Neural crest cell (in vitro differentiated cells): ENCODE measurements at regions not wholly inside any gene's neighbourhood (a gene's known extent, or its start where the extent isn't known, plus 50 kb on each side); places are given as distances from the start of the nearest gene placed in this dataset.

Experiments used
- DNase-seq: peaks from one replicate; pipeline ENCODE4 v3.0.0; 2021; ENCODE audit warnings: low read depth, mixed read lengths, low spot score
- H3K27ac Mint-ChIP-seq: one replicate; pipeline ENCODE4 v1.8.0; 2021; ENCODE audit warnings: mild to moderate bottlenecking, mixed read lengths; ENCODE audit not compliant: unreplicated experiment
- H3K27me3 Mint-ChIP-seq: 2 replicates; pipeline ENCODE4 v1.8.0; 2021; ENCODE audit warnings: low read depth, mild to moderate bottlenecking, mixed read lengths
- H3K36me3 Mint-ChIP-seq: 2 replicates; pipeline ENCODE4 v1.8.0; 2021; ENCODE audit warnings: low read depth, mild to moderate bottlenecking, mixed read lengths
- H3K4me1 Mint-ChIP-seq: 2 replicates; pipeline ENCODE4 v1.8.0; 2021; ENCODE audit warnings: mixed read lengths
- H3K4me3 Mint-ChIP-seq: one replicate; pipeline ENCODE4 v1.8.0; 2021; ENCODE audit warnings: mild to moderate bottlenecking, mixed read lengths
- H3K9me3 Mint-ChIP-seq: 2 replicates; pipeline ENCODE4 v1.8.0; 2021; ENCODE audit warnings: mixed read lengths
- TF ChIP-seq, protein P1 (sequence below): fragments of 200-600 bp; sonication (generic); conservative IDR thresholded peaks from 2 replicates; pipeline ENCODE4 v1.5.0; 2021; ENCODE audit warnings: antibody characterized with exemption, mild to moderate bottlenecking

DNA sequence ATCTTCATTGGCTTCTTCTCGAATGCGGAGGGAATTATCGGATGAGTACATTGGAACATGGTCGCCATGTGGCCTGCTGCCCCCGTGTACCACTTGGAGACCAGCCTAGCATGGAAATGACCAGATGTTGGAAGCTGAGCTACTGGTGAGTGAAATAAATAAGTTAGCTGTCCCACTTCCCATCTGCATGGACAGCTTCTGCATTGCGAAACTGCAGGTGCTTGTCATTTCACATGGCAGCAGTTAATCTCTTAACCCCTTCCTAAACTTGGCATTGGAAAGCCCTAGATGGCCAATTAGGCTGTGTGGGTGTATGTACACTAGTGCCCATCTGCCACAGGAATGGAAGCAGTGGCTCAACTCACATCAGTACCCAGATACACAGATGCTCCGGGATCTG is 246.6 kb upstream of the IL12B start:
- no peaks in the 10 kb centered on the region for H3K9me3 Mint-ChIP-seq
- no peak overlapping the region for H3K4me3 Mint-ChIP-seq
- H3K27ac Mint-ChIP-seq, result no peak overlapping the region
- DNase-seq, result no peak
- H3K27me3 Mint-ChIP-seq, result no peaks in the 10 kb centered on the region
- no peaks in the 10 kb centered on the region for H3K36me3 Mint-ChIP-seq
- H3K4me1 Mint-ChIP-seq, result peaks cover 5% of the 10 kb centered on the region
- TF ChIP-seq, protein P1, sequence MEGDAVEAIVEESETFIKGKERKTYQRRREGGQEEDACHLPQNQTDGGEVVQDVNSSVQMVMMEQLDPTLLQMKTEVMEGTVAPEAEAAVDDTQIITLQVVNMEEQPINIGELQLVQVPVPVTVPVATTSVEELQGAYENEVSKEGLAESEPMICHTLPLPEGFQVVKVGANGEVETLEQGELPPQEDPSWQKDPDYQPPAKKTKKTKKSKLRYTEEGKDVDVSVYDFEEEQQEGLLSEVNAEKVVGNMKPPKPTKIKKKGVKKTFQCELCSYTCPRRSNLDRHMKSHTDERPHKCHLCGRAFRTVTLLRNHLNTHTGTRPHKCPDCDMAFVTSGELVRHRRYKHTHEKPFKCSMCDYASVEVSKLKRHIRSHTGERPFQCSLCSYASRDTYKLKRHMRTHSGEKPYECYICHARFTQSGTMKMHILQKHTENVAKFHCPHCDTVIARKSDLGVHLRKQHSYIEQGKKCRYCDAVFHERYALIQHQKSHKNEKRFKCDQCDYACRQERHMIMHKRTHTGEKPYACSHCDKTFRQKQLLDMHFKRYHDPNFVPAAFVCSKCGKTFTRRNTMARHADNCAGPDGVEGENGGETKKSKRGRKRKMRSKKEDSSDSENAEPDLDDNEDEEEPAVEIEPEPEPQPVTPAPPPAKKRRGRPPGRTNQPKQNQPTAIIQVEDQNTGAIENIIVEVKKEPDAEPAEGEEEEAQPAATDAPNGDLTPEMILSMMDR, result no peak

DNA sequence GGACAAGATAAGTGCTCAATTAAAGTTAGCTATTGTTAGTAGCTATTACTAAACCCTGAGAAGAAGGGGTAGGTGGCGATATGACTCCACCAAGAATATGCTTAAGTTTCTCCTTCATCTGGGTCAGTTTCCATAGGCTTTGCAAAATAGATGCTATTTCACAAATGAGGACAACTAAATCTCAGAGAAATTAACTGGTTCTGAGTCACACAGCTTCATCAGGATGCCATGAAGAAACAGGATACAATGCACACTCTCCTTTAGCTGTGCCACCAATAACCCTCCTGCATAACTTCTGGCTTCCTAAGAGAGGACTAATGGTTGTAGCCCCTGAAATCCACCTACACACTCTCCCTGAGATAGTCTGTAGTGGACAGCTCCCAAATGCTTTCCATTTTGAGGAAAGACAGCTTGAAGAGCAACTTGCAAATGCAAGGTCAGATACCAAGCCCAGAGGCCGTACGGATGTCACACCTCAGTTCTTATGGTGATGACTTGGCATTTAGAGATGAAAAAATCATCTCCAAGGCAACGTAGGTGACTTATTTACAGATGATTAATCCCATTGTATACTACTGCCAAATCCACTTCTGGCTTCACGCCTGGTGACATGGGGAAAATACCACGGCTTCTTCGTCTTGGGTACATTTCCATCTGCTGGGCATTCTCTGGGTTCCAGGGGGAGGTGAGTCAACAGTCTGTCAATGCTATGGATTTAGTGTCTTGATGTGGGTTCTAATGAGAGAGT is 251.4 kb upstream of the IL12B start:
- TF ChIP-seq, protein P1, result no peak
- Mint-ChIP-seq H3K9me3 (no peaks in the 10 kb centered on the region), H3K27me3 (no peaks in the 10 kb centered on the region), H3K4me1 (peaks cover 8% of the 10 kb centered on the region), H3K4me3 (no peak overlapping the region), H3K27ac (no peak overlapping the region), H3K36me3 (no peaks in the 10 kb centered on the region)
- DNase-seq, result no peak

DNA sequence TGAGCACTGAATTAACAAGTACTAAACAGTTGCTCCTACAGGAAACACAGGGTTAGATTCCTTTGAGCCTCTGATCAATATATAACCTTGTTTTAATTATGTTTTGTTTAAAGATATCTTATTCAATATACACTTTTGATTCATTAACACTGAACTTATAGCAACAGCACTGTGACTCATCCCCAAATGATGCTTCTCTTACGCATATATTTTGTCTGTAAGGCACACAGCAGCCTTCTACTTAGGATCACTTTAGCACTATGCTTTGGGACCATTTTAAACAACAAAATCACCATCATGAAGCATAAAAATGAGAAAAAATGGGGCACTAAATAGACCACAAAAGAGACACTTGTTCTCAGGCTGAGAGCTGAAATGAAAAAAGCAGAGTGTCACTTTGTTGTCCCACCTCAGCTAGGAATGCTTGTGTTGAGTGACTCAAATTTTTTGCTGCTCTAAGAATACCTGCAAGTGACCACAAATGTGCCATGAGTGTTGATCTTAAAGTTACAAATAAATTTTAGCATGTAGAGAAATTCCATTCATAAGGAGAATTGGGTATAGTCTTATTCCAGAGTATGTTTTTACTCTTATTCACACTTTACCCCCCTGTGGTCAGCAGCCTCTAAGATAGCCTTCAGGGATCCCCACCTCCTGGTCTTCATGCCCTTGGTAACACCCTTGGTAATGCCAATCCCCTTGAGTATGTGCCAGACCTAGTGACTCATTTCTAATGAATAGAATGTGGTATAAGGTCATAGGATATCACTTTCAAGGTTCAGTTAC is 252.7 kb upstream of the IL12B start:
- Mint-ChIP-seq H3K9me3 (no peaks in the 10 kb centered on the region), H3K27ac (no peak overlapping the region), H3K4me3 (no peak overlapping the region), H3K27me3 (no peaks in the 10 kb centered on the region), H3K36me3 (no peaks in the 10 kb centered on the region), H3K4me1 (peaks cover 8% of the 10 kb centered on the region)
- TF ChIP-seq, protein P1, result no peak
- DNase-seq, result no peak

DNA sequence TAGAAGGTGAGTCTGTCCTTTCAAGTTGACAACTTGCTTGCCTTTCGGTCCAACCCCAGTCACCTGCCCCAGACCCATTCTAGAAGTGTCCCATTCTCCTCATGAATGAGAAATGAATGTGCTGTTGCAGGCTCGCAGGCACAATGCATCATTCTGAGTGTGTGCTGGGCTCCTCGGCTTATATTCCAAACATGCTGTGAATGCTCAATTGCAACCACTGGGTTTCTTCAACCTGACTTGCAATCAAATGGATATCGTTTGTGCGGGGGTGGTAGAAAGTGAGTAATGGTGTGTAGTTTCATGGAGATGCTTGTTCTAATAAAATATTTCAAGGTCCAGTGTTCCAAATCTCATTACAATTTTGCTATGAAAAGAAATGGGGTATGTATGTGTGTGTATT is 256.6 kb upstream of the IL12B start:
- Mint-ChIP-seq H3K9me3 (no peaks in the 10 kb centered on the region), H3K36me3 (no peaks in the 10 kb centered on the region), H3K4me1 (peaks cover 3% of the 10 kb centered on the region), H3K27ac (no peak overlapping the region), H3K27me3 (no peaks in the 10 kb centered on the region), H3K4me3 (no peak overlapping the region)
- no peak for DNase-seq
- TF ChIP-seq, protein P1, result no peak

DNA sequence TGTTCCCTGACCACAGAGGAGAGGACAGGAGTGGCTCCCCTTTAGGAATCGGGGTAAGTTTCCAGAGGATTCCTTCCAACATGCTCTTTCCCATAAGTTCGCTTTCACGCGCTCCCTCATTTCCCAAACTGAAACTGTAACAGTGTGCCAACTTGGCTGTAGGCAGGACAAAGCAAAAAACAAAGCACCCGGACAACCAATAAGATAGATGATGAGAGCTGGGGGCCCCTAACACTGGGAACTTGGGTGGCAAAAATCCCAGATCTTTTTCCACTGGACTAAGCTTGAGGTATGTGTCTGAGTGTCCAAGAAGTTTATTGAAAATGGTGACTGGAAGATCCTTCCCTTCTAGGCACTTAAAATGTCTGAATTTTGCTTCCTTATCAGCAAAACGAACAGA is 258.7 kb upstream of the IL12B start:
- no peak for DNase-seq
- no peak overlapping the region for H3K4me3 Mint-ChIP-seq
- peaks cover 2% of the 10 kb centered on the region for H3K27me3 Mint-ChIP-seq
- H3K36me3 Mint-ChIP-seq, result no peaks in the 10 kb centered on the region
- H3K9me3 Mint-ChIP-seq, result no peaks in the 10 kb centered on the region
- no peaks in the 10 kb centered on the region for H3K4me1 Mint-ChIP-seq
- no peak overlapping the region for H3K27ac Mint-ChIP-seq
- TF ChIP-seq, protein P1, result no peak
